HEK293 (cell line): ENCODE measurements at regions not wholly inside any gene's neighbourhood (a gene's known extent, or its start where the extent isn't known, plus 50 kb on each side); places are given as distances from the start of the nearest gene placed in this dataset.

ENCODE experiments used
- CTCF ChIA-PET: fragments of 350-600 bp; formaldehyde crosslinking; extraction: SDS; loops from one replicate; lab custom pipeline; 2021; ENCODE audit warnings: antibody characterized with exemption; lab: Yijun Ruan, JAX
- POLR2A ChIA-PET: fragments of 300-600 bp; formaldehyde crosslinking; extraction: SDS; loops from one replicate; lab custom pipeline; 2020; ENCODE audit warnings: antibody characterized with exemption, inconsistent platforms; lab: Yijun Ruan, JAX
- H3K27ac ChIP-seq: fragments of 200-500 bp; sonication (Bioruptor generic); 2 replicates; pipeline ENCODE4 v1.5.1; 2014; ENCODE audit warnings: low read depth, low read length, control low read depth, inconsistent platforms; ENCODE audit errors: extremely low read depth
- H3K36me3 ChIP-seq, 2 experiments: fragments of 200-500 bp in 1 of 2; sonication (Bioruptor generic) in 1 of 2; 1 replicate in 1 of 2; 2 replicates in 1 of 2; pipeline ENCODE4 v1.5.1; 2014 to 2017; ENCODE audit warnings: inconsistent platforms in 2 of 2, low read length in 2 of 2; ENCODE audit not compliant: control insufficient read depth in 2 of 2, insufficient read depth in 1 of 2
- H3K4me1 ChIP-seq: fragments of 200-500 bp; sonication (Bioruptor generic); 2 replicates; pipeline ENCODE4 v1.5.1; 2014; ENCODE audit warnings: mild to moderate bottlenecking, low read length, inconsistent platforms; ENCODE audit not compliant: control insufficient read depth, insufficient read depth
- H3K4me3 ChIP-seq: 2 replicates; pipeline ENCODE4 v1.5.1; 2011; ENCODE audit warnings: low read depth, mild to moderate bottlenecking, control low read depth, low read length, moderate library complexity
- H3K9me3 ChIP-seq: fragments of 200-500 bp; sonication (Bioruptor generic); 2 replicates; pipeline ENCODE4 v1.5.1; 2014; ENCODE audit warnings: low read depth, low read length, inconsistent platforms; ENCODE audit not compliant: control insufficient read depth, insufficient read depth
- KLF17 ChIP-seq: fragments of 450-650 bp; formaldehyde crosslinking; IDR thresholded peaks from 2 replicates; pipeline ENCODE4 v1.5.1; 2016; ENCODE audit warnings: missing biosample characterization, missing genetic modification characterization
- MEIS1 ChIP-seq: sonication (generic); formaldehyde crosslinking; IDR thresholded peaks from 2 replicates; pipeline ENCODE4 v1.8.1; 2022; ENCODE audit warnings: missing genetic modification reagents, mild to moderate bottlenecking, borderline replicate concordance
- PRDM10 ChIP-seq: fragments of 450-650 bp; formaldehyde crosslinking; IDR thresholded peaks from 2 replicates; pipeline ENCODE4 v1.5.1; 2016; ENCODE audit warnings: missing biosample characterization, missing genetic modification characterization
- ZBTB21 ChIP-seq: fragments of 450-650 bp; formaldehyde crosslinking; IDR thresholded peaks from 2 replicates; pipeline ENCODE4 v1.5.1; 2017; ENCODE audit warnings: missing biosample characterization, missing genetic modification characterization
- ZBTB26 ChIP-seq: fragments of 450-650 bp; formaldehyde crosslinking; optimal IDR thresholded peaks from 2 replicates; pipeline ENCODE3; 2016; ENCODE audit warnings: missing biosample characterization, mild to moderate bottlenecking, missing genetic modification characterization
- ZNF132 ChIP-seq: fragments of 450-650 bp; formaldehyde crosslinking; IDR thresholded peaks from 2 replicates; pipeline ENCODE4 v1.5.1; 2017; ENCODE audit warnings: missing biosample characterization, missing genetic modification characterization, borderline replicate concordance
- ZNF184 ChIP-seq: fragments of 450-650 bp; IDR thresholded peaks from 2 replicates; pipeline ENCODE4 v1.5.1; 2018; ENCODE audit warnings: missing biosample characterization, mild to moderate bottlenecking, missing genetic modification characterization
- ZNF221 ChIP-seq: fragments of 450-650 bp; formaldehyde crosslinking; IDR thresholded peaks from 2 replicates; pipeline ENCODE4 v1.5.1; 2017; ENCODE audit warnings: missing biosample characterization, missing genetic modification characterization, borderline replicate concordance
- ZNF26 ChIP-seq: fragments of 450-650 bp; formaldehyde crosslinking; IDR thresholded peaks from 2 replicates; pipeline ENCODE4 v1.5.1; 2016; ENCODE audit warnings: missing biosample characterization, missing genetic modification characterization
- ZNF394 ChIP-seq: fragments of 450-650 bp; formaldehyde crosslinking; IDR thresholded peaks from 2 replicates; pipeline ENCODE4 v1.5.1; 2016; ENCODE audit warnings: missing biosample characterization, missing genetic modification characterization, mild to moderate bottlenecking, moderate library complexity, borderline replicate concordance
- ZNF398 ChIP-seq: fragments of 450-650 bp; formaldehyde crosslinking; IDR thresholded peaks from 2 replicates; pipeline ENCODE4 v1.5.1; 2017; ENCODE audit warnings: missing biosample characterization, missing genetic modification characterization
- ZNF510 ChIP-seq: fragments of 450-650 bp; formaldehyde crosslinking; IDR thresholded peaks from 2 replicates; pipeline ENCODE4 v1.5.1; 2018; ENCODE audit warnings: mild to moderate bottlenecking, missing genetic modification characterization, missing biosample characterization; ENCODE audit not compliant: insufficient replicate concordance
- ZNF521 ChIP-seq: fragments of 450-650 bp; formaldehyde crosslinking; IDR thresholded peaks from 2 replicates; pipeline ENCODE4 v1.5.1; 2017; ENCODE audit warnings: missing biosample characterization, mild to moderate bottlenecking, missing genetic modification characterization
- ZNF596 ChIP-seq: fragments of 450-650 bp; IDR thresholded peaks from 2 replicates; pipeline ENCODE4 v1.5.0; 2018; ENCODE audit warnings: missing biosample characterization, mild to moderate bottlenecking, missing genetic modification characterization, moderate library complexity
- ZSCAN16 ChIP-seq: fragments of 450-650 bp; formaldehyde crosslinking; IDR thresholded peaks from 2 replicates; pipeline ENCODE4 v1.5.1; 2016; ENCODE audit warnings: missing biosample characterization, missing genetic modification characterization

- H3K4me3 ChIP-seq: no peak overlapping the region
- H3K9me3 ChIP-seq: no peaks in the 10 kb centered on the region
- POLR2A ChIA-PET: no interaction called here
- CTCF ChIA-PET: no interaction called here
- TF ChIP-seq ZBTB26 (tag by site-specific recombination): no peak
- no peak for TF ChIP-seq ZSCAN16
- no peak for TF ChIP-seq ZNF132 (tag by site-specific recombination)
- TF ChIP-seq ZNF26 (tag by site-specific recombination): no peak
- no peak for TF ChIP-seq ZNF510 (tag by site-specific recombination)
- TF ChIP-seq MEIS1 (CRISPR knock-in tag): no peak
- no peak for TF ChIP-seq ZNF394
- no peak for TF ChIP-seq ZNF521
- TF ChIP-seq PRDM10 (tag by site-specific recombination): no peak
- TF ChIP-seq ZNF221 (tag by site-specific recombination): no peak
- TF ChIP-seq ZNF398 (tag by site-specific recombination): no peak
- no peak for TF ChIP-seq ZNF596 (tag by site-specific recombination)
- no peak for TF ChIP-seq ZBTB21 (tag by site-specific recombination)
- H3K27ac ChIP-seq: no peak overlapping the region
- H3K36me3 ChIP-seq: no peaks in the 10 kb centered on the region
- H3K4me1 ChIP-seq: no peaks in the 10 kb centered on the region
These were observed 167.5 kb upstream of the PCDH10 start for GRCh38 chr4:132981611-132982010.

- ChIA-PET POLR2A (no interaction called here), CTCF (no interaction called here)
- H3K4me1 ChIP-seq: no peaks in the 10 kb centered on the region
- TF ChIP-seq ZNF184 (tag by site-specific recombination): no peak
- no peak for TF ChIP-seq KLF17
- no peak for TF ChIP-seq ZNF132 (tag by site-specific recombination)
- H3K9me3 ChIP-seq: no peaks in the 10 kb centered on the region
- H3K4me3 ChIP-seq: no peak overlapping the region
- H3K27ac ChIP-seq: no peak overlapping the region
- no peaks in the 10 kb centered on the region for H3K36me3 ChIP-seq
These were observed 166.9 kb upstream of the PCDH10 start for GRCh38 chr4:132982151-132982550.
